GM20431 (cell line): ENCODE measurements at regions not wholly inside any gene's neighbourhood (a gene's known extent, or its start where the extent isn't known, plus 50 kb on each side); places are given as distances from the start of the nearest gene placed in this dataset.

ENCODE experiments used
- in situ Hi-C: fragments of 300-500 bp; cut with MseI, MboI; formaldehyde crosslinking; loops from one replicate; pipeline ENCODE4 v1.15.0; 2020; ENCODE audit warnings: low sequenced_read_pairs; ENCODE audit not compliant: unreplicated experiment

DNA sequence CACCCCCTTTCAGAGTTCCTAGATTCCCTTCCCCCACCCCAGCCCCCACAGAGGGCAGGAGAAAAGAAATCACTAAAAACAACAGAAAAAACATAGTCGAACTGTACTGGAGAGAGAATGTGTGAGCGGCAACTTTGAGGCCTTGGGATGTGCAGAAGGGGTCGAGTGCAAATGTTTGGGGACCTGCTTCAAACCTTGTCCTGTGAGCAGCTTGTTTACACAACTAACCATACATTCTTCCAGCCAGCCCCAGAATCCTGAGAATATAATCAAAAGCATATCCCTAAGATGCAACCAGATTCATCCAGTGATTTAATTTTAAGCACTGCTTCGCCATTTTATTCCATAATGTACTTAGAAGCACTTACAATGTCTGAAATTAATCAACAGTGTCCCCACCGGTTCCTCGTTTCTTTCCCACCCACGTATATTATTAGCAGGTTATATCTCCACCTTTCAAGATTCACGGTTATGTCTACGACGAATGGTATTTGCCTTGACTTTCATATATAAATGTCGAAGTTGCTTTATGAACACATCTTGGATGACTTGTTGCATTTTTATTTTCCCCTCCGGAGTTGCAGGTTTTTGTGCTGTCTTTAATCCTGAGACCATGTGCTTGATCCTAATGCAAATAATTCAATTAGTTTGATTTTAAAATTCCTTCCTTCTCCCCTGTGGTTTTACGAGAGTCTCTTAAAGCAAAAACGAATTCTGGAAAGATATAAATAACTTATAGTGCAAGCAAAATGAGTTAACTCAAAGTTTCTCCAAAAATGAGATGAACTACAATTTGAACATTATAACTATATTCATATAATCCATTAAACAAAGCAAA, 107.6 kb downstream of the ZIC5 start:
- in situ Hi-C loops = no loop called here

DNA sequence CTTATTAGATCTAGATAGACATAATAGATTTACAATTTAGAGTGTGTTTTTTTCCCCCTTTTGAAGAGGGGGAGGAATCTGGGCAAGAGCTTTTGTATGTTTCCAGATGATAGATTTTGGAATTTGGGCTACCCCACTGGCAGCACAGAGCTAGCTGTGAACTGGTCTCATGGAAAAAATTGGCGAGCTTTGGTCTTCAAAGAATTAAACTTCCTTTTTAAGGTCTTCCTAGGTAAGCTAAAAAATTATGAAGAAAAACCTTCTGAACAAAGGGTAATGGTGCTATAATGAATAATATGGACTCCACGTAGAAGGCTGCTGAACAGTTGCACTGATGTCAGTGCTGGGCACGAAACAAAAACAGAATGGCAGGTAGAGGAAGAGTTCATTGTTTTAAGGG, 109.3 kb downstream of the ZIC5 start:
- in situ Hi-C loops = no loop called here

DNA sequence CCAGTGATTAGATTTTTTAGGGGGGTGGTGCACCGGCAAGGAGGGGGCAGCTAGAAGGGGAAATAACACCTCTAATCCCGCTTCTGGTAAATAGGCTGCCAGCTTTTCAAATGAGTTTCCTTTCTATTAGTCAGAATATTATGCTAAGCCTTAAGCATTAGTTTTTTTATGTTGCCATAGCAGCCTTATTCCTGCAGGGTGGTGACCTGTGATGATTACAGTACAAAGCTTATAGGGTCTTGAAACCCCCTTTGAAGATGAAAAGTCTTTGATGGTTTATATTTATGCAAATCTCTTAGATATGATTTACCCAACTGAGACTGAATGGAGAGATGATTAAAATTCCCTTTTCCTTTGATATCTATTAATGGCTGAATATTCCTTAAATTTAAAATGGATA, 109.8 kb downstream of the ZIC5 start:
- in situ Hi-C loops = no loop called here

- in situ Hi-C loops = no loop called here
These were observed 110.8 kb downstream of the ZIC5 start for GRCh38 chr13:99860745-99861144.

GRCh38 chr13:99859178-99860177, 112.1 kb downstream of the ZIC5 start:
- in situ Hi-C loops = no loop called here

DNA sequence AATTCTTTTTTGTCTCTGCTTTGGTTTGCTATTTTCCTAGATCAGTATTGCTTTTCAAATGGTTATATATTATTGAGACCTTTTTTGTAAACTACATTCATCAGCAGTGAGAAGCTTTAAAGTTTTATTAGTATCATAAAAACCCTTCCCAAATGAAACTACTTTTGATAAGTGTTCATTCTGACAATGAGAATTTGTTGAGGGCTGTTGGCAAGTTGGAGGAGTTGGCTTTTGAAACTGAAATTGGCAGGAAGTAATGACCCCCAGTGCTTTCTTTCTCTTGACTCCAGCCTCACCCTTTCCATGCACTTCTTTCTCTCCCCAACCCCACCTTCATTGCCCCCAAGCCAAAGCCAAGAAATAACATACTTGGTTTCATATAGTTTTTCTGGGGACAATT, 113.8 kb downstream of the ZIC5 start:
- in situ Hi-C loops = no loop called here

- in situ Hi-C loops = no loop called here
These were observed 115.8 kb downstream of the ZIC5 start for GRCh38 chr13:99855526-99856420.

DNA sequence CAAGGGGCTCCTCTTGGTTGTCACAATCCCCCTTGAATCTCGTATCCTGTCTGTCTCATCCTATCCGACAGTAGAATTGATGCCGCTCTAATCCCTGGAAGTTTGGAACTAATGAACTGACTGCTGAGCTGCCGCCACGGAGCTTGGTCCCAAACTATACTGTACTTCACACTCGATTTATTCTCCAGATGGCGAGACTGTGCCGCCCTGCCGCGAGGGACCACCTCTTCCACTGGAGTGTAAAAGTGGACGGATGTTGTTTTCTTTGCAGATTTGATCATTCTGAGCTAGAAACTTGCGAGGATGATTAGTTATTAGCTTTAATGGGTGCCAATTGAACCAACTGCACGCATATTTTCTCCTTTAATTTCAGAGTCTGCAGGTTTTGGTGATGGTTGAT, 117.2 kb downstream of the ZIC5 start:
- in situ Hi-C loops = no loop called here

DNA sequence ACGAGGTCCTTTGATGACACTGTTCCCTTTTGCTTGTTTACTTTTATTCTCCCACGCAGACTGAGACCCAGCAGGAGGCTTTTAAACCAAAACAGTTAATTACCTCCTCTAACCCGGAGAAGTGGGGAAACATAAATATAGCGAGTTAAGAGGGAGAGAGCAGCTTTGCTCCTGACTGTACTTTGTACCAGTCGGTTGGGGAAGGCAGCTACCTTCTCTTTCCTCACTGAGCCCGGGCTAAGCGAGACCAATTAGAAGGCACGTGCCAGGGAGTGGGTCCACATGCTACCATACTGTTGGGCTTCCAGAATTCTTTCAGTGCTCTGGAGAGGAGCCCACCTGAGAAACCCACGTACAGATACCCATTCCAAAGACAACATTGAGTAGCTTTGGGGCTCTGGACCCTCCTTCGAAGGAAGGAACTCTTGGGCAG, 124.2 kb downstream of the ZIC5 start:
- in situ Hi-C loops = no loop called here

- in situ Hi-C loops = no loop called here
These were observed 126.2 kb downstream of the ZIC5 start for GRCh38 chr13:99845161-99845874.

DNA sequence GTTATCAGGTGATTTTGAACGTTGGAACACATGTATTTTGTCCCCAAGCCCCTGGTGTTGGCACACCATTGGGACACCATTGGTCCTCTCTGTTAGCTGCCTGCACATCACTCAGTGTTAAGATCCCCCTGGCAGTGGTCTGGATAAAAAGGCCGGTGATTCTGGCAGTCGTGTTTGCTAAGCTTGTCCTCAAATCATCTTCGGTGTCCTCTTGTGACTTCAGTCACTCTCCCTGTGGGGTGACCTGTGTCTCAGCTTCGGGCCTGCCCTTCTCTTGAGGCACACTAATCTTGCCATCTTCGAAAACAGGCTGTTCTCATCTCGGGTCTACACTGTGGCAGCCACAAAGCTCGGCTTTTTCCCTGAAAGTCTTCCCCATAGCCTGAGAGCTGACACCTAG, 127.1 kb downstream of the ZIC5 start:
- in situ Hi-C loops = no loop called here

GRCh38 chr13:99843872-99844271, 127.7 kb downstream of the ZIC5 start:
- in situ Hi-C loops = no loop called here

GRCh38 chr13:99842405-99842804, 129.2 kb downstream of the ZIC5 start:
- in situ Hi-C loops = no loop called here

DNA sequence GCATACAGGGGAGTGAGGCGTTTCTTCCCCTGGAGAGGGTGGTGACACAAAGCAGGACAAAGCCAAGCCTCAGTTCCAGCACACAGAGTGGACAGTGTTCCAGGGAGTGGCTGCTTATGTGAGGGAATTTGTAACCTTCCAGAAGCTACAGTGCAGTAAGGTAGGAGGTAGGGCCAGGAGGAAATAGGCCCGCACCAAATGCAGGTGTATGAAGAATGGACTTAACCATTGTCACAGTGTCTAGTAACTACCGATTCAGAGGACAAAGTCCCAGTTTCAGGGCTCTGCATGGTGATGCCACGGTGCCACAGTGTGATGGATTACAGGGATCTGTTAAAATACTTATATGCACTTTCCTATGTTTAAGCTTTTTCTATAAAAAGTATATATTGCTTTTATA, 135.3 kb downstream of the ZIC5 start:
- in situ Hi-C loops = no loop called here

DNA sequence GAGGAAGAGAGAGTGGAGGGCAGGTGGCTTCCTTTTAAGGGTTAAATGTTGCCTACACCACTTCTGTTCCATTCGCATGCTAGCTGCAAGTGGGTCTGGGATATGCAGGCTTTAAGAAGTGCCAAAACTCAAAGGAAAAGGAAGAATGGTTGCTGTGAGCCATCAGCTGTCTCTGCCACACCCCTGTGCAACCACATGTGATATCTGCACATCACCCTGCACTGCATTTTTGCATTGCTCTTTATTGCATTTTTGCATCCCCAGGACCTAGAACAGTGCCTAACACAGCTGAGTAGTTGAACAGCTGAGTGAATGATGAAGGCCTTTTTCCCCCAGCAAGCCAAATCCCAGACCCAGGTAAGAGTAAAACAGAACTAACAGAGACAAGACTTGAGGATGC, 136.1 kb downstream of the ZIC5 start:
- in situ Hi-C loops = no loop called here

DNA sequence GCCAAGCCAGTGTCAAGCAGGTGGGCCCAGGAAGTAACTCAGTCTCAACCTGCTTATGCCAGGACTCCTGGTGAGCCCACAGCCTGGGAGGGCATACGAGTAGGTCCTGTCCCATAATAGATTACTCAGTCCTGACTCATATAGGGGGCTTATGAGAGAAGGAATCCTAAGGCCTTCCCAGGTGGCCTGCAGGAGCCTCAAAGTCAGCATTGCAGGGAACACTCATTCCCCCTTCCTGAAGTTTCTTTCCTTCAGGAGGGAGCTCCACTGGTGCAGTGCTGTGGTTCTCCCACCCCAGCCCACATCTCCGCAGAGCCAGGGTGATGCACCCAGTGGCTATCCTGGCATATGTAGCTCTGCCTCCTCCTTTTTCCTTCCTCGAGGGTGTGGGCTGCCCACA, 137.3 kb downstream of the ZIC5 start:
- in situ Hi-C loops = no loop called here

GRCh38 chr13:99832347-99832746, 139.2 kb downstream of the ZIC5 start:
- in situ Hi-C loops = no loop called here

GRCh38 chr13:99830931-99831330, 140.6 kb downstream of the ZIC5 start:
- in situ Hi-C loops = no loop called here

DNA sequence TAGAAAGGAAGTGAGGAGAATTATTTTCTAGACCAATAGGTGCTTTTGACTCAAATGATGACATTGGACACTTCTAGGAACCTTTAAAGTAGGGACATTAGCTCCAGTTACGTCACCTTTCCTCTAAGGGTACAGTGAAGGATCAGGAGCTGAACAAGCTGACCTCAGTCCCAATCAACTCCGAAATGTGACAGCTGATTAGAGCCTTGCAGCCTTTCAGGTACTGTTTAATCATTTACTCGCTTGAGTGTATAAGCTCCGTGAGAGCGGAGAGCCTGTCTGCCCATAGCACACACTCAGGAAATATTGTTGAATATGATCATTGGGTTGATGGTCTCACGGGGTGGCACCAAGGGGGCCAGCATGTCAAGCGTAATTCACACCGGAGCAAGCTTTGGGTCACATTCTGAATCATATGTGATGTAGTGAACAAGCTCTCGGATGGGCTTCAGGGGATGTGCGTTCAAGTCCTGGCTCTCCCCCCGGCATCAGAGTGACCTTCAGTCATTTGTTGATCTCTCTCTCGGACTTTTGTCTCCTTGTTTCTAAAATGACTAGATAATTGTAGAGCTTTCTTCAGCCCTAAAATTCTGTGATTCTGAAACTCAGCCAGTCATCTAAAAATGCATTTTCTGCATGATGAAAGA, 141.9 kb downstream of the ZIC5 start:
- in situ Hi-C loops = no loop called here
